ENCODE measurements at regions not wholly inside any gene's neighbourhood (a gene's known extent, or its start where the extent isn't known, plus 50 kb on each side); places are given as distances from the start of the nearest gene placed in this dataset.

DNA sequence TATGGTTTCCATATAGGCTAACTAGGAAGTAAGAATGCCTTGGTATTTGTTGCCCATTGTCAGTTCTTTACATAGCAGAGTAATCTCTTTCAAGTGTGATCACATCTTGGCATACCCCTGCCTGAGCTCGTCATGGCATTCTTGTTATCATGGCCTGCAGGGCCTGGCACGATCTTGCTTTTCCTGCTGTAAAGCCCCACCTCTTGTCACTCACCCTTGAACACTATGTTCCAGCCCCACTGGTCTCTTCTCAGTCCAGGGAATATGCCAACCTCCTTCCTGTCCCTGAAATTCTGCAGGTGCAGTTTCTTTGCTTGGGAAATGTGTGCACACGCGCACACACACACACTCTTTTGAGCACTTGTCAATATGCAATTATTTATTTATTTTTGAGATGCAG, 250.2 kb upstream of the DMRT1 start:
- no peak overlapping the region for H3K9ac ChIP-seq (replicated peaks; ENCODE audit: extremely low read depth, insufficient read depth, low read length)
- ChIA-PET POLR2A (no interaction called here), CTCF (no interaction called here)
- H3K36me3 ChIP-seq (ENCODE audit: control insufficient read depth in 2 of 2, extremely low read depth in 1 of 2, insufficient read depth in 2 of 2, low read length in 2 of 2): no peaks in the 10 kb centered on the region
- H4K20me1 ChIP-seq (replicated peaks; ENCODE audit: control insufficient read depth, extremely low read depth, insufficient read depth, low read length): no peaks in the 10 kb centered on the region
- no peak overlapping the region for H3K4me3 ChIP-seq (replicated peaks in 1 of 3; ENCODE audit: insufficient read depth in 1 of 3, low read depth in 1 of 3, low read length in 3 of 3)
- peaks cover 2 to 3% of the 10 kb centered on the region in 2 experiments for H3K27me3 ChIP-seq (ENCODE audit: control insufficient read depth in 2 of 2, insufficient read depth in 2 of 2, low read length in 2 of 2)
- H2AFZ ChIP-seq (ENCODE audit: low read depth, low read length): no peak overlapping the region
- H3K9me1 ChIP-seq (replicated peaks; ENCODE audit: control insufficient read depth, extremely low read depth, insufficient read depth, low read length): no peaks in the 10 kb centered on the region
- DNase-seq (ENCODE audit: low read depth, low spot score) (peak; percentile 51), FAIRE-seq (no peak)
- no peak overlapping the region for H3K4me2 ChIP-seq (ENCODE audit: insufficient read depth, low read length)
- H3K4me1 ChIP-seq (ENCODE audit: control insufficient read depth, extremely low read depth, insufficient read depth, low read length): peaks cover 7% of the 10 kb centered on the region
- BruUV-seq (replicated peaks): no TSS peak
- TF ChIP-seq POLR2A (IDR thresholded peaks at IDR 0.05; ENCODE audit: low read depth, low read length) (no peak), JUN (IDR thresholded peaks at IDR 0.05; ENCODE audit: borderline replicate concordance, insufficient read depth, insufficient read length, low read depth) (no peak), POLR2AphosphoS5 (IDR thresholded peaks at IDR 0.05; ENCODE audit: insufficient read depth, low read depth, low read length) (no peak), FOS (IDR thresholded peaks at IDR 0.05; ENCODE audit: borderline replicate concordance, insufficient read depth, low read length) (no peak), MYC (IDR thresholded peaks at IDR 0.05; ENCODE audit: low read depth, low read length) (no peak)
- TF ChIP-seq, protein P1, sequence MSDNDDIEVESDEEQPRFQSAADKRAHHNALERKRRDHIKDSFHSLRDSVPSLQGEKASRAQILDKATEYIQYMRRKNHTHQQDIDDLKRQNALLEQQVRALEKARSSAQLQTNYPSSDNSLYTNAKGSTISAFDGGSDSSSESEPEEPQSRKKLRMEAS (IDR thresholded peaks at IDR 0.05; ENCODE audit: insufficient read depth, insufficient read length): no peak
- intact Hi-C loops (cut with micrococcal nuclease) (loop anchor here (5.0 kb wide), 1 partner anchor 204 kb away; no protein-coding TSS in a partner anchor), dilution Hi-C loops (cut with MboI; ENCODE audit: extremely low pct_ligation_motif_present, low sequenced_read_pairs) (no loop called here)
- no peaks in the 10 kb centered on the region for H3K9me3 ChIP-seq (replicated peaks; ENCODE audit: control insufficient read depth, insufficient read depth, low read length)
- H3K79me2 ChIP-seq (ENCODE audit: control insufficient read depth, insufficient read depth, low read length): no peaks in the 10 kb centered on the region
- no peak overlapping the region for H3K27ac ChIP-seq (ENCODE audit: insufficient read depth, low read depth, low read length)

DNA sequence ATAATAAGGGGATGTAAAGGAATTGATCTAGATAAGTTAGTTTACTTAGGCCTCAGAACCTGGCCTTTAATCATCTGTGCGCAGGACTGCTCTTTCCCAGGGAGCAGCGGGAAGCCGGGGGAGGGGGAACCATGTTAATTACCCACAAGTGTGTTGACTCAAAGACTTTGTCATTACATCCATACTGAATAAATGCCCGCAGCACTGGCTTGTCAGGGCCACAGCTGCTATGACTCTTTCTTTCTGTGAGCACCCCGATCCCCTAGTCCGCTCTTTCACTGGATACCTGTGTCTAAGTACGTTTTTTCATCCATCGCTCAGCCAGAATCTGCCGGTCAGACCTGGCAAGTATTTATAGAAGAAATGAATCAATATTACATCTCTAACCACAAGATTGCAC, 249.3 kb upstream of the DMRT1 start:
- intact Hi-C loops (cut with micrococcal nuclease): loop anchor here (5.0 kb wide), 1 partner anchor 205 kb away; no protein-coding TSS in a partner anchor
- ChIA-PET POLR2A (no interaction called here), CTCF (no interaction called here)
- no peak overlapping the region for H3K9ac ChIP-seq (replicated peaks; ENCODE audit: extremely low read depth, insufficient read depth, low read length)
- H4K20me1 ChIP-seq (replicated peaks; ENCODE audit: control insufficient read depth, extremely low read depth, insufficient read depth, low read length): no peaks in the 10 kb centered on the region
- H3K9me3 ChIP-seq (replicated peaks; ENCODE audit: control insufficient read depth, insufficient read depth, low read length): no peaks in the 10 kb centered on the region
- dilution Hi-C loops (cut with MboI; ENCODE audit: extremely low pct_ligation_motif_present, low sequenced_read_pairs): no loop called here
- no peak overlapping the region for H3K27ac ChIP-seq (ENCODE audit: insufficient read depth, low read depth, low read length)
- no peak for FAIRE-seq
- no peaks in the 10 kb centered on the region for H3K36me3 ChIP-seq (ENCODE audit: control insufficient read depth in 2 of 2, extremely low read depth in 1 of 2, insufficient read depth in 2 of 2, low read length in 2 of 2)
- no peak overlapping the region for H3K4me2 ChIP-seq (ENCODE audit: insufficient read depth, low read length)
- no peak for DNase-seq (ENCODE audit: low read depth, low spot score)
- no TSS peak for BruUV-seq (replicated peaks)
- peaks cover 7% of the 10 kb centered on the region for H3K4me1 ChIP-seq (ENCODE audit: control insufficient read depth, extremely low read depth, insufficient read depth, low read length)
- H3K9me1 ChIP-seq (replicated peaks; ENCODE audit: control insufficient read depth, extremely low read depth, insufficient read depth, low read length): no peaks in the 10 kb centered on the region
- TF ChIP-seq POLR2A (IDR thresholded peaks at IDR 0.05; ENCODE audit: low read depth, low read length): no peak
- TF ChIP-seq JUN (IDR thresholded peaks at IDR 0.05; ENCODE audit: borderline replicate concordance, insufficient read depth, insufficient read length, low read depth): no peak
- TF ChIP-seq, protein P2, sequence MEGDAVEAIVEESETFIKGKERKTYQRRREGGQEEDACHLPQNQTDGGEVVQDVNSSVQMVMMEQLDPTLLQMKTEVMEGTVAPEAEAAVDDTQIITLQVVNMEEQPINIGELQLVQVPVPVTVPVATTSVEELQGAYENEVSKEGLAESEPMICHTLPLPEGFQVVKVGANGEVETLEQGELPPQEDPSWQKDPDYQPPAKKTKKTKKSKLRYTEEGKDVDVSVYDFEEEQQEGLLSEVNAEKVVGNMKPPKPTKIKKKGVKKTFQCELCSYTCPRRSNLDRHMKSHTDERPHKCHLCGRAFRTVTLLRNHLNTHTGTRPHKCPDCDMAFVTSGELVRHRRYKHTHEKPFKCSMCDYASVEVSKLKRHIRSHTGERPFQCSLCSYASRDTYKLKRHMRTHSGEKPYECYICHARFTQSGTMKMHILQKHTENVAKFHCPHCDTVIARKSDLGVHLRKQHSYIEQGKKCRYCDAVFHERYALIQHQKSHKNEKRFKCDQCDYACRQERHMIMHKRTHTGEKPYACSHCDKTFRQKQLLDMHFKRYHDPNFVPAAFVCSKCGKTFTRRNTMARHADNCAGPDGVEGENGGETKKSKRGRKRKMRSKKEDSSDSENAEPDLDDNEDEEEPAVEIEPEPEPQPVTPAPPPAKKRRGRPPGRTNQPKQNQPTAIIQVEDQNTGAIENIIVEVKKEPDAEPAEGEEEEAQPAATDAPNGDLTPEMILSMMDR (IDR thresholded peaks at IDR 0.05; ENCODE audit: extremely low read depth in 1 of 2, insufficient read depth in 1 of 2, low read depth in 1 of 2, low read length in 2 of 2): no peak
- no peak for TF ChIP-seq FOS (IDR thresholded peaks at IDR 0.05; ENCODE audit: borderline replicate concordance, insufficient read depth, low read length)
- TF ChIP-seq EZH2 (IDR thresholded peaks at IDR 0.05; ENCODE audit: borderline replicate concordance, low read depth, low read length, severe bottlenecking): no peak
- no peak for TF ChIP-seq MYC (IDR thresholded peaks at IDR 0.05; ENCODE audit: low read depth, low read length)
- no peak overlapping the region for H3K4me3 ChIP-seq (replicated peaks in 1 of 3; ENCODE audit: insufficient read depth in 1 of 3, low read depth in 1 of 3, low read length in 3 of 3)
- peaks cover 2 to 4% of the 10 kb centered on the region in 2 experiments for H3K27me3 ChIP-seq (ENCODE audit: control insufficient read depth in 2 of 2, insufficient read depth in 2 of 2, low read length in 2 of 2)
- H3K79me2 ChIP-seq (ENCODE audit: control insufficient read depth, insufficient read depth, low read length): no peaks in the 10 kb centered on the region
- no peak overlapping the region for H2AFZ ChIP-seq (ENCODE audit: low read depth, low read length)

Data from endothelial cell of umbilical vein (primary cell).